GM19395 (cell line): ENCODE measurements at regions not wholly inside any gene's neighbourhood (a gene's known extent, or its start where the extent isn't known, plus 50 kb on each side); places are given as distances from the start of the nearest gene placed in this dataset.

Source experiments
- ATAC-seq: cut with Tn5 transposase; IDR thresholded peaks from one replicate; pipeline ENCODE4 v1.9.1; 2021; ENCODE audit warnings: mild to moderate bottlenecking, moderate library complexity; ENCODE audit not compliant: unreplicated experiment

DNA sequence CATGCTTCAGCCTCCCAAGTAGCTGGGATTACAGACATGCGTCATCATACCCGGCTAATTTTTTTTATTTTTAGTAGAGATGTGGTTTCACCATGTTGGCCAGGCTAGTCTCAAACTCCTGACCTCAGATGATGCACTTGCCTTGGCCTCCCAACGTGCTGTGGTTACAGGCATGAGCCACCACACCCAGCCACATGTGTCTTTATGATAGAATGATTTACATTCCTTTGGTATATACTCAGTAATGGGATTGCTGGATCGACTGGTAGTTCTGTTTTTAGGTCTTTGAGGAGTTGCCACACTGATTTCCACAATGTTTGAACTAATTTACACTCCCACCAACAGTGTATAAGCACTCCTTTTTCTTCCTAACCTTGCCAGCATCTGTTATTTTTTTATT lies 276.2 kb downstream of the METTL15 start:
- no peak for ATAC-seq

DNA sequence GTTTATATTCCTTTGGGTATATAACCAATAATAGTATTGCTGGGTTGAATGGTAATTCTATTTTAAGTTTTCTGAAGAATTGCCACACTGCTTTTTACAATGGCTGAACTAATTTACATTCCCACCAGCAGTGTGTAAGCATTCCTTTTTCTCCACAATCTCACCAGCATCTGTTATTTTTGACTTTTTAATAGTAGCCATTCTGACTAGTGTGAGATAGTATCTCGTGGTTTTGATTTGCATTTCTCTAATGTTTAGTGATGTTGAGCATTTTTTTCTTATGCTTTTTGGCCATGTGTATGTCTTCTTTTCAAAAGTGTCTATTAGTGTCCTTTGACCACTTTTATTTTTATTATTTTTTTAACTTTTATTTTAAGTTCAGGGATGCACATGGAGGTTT lies 275.3 kb downstream of the METTL15 start:
- ATAC-seq = no peak
